Astrocyte (in vitro differentiated cells and primary cell): ENCODE measurements at regions not wholly inside any gene's neighbourhood (a gene's known extent, or its start where the extent isn't known, plus 50 kb on each side); places are given as distances from the start of the nearest gene placed in this dataset.

Source experiments
- DNase-seq: peaks from one replicate; pipeline ENCODE4 v3.0.0-alpha.2; 2010; ENCODE audit warnings: low read depth
- FAIRE-seq: peaks from 2 replicates; lab custom pipeline; 2011; peaks lifted over from hg19 to GRCh38; lab: Jason Lieb, UNC
- H2AFZ ChIP-seq: 2 replicates; pipeline ENCODE4 v1.6.0; 2012; ENCODE audit warnings: low read depth, low read length, inconsistent platforms
- H3K27ac ChIP-seq: 2 replicates; pipeline ENCODE4 v1.5.1; 2011; ENCODE audit warnings: low read depth, low read length, inconsistent platforms
- H3K27me3 ChIP-seq: 2 replicates; pipeline ENCODE4 v1.6.0; 2011; ENCODE audit warnings: low read length, inconsistent platforms; ENCODE audit not compliant: insufficient read depth
- H3K36me3 ChIP-seq: 2 replicates; pipeline ENCODE4 v1.5.1; 2011; ENCODE audit warnings: low read length, inconsistent platforms; ENCODE audit not compliant: insufficient read depth
- H3K4me1 ChIP-seq: 2 replicates; pipeline ENCODE4 v1.5.1; 2011; ENCODE audit warnings: low read length, inconsistent platforms; ENCODE audit not compliant: insufficient read depth
- H3K4me2 ChIP-seq: 2 replicates; pipeline ENCODE4 v1.6.0; 2012; ENCODE audit warnings: low read length, inconsistent platforms
- H3K4me3 ChIP-seq: 2 replicates; pipeline ENCODE4 v1.5.1; 2011; ENCODE audit warnings: low read depth, mild to moderate bottlenecking, low read length, inconsistent platforms; ENCODE audit not compliant: insufficient read depth
- H3K79me2 ChIP-seq: 2 replicates; pipeline ENCODE4 v1.6.0; 2012; ENCODE audit warnings: mild to moderate bottlenecking, low read length, inconsistent platforms; ENCODE audit not compliant: insufficient read depth
- H3K9ac ChIP-seq: 2 replicates; pipeline ENCODE4 v1.6.0; 2012; ENCODE audit warnings: mild to moderate bottlenecking, low read length, inconsistent platforms
- H3K9me3 ChIP-seq: 2 replicates; pipeline ENCODE4 v1.5.1; 2012; ENCODE audit warnings: low read depth, mild to moderate bottlenecking, low read length, inconsistent platforms; ENCODE audit not compliant: insufficient read depth
- H4K20me1 ChIP-seq: 2 replicates; pipeline ENCODE4 v1.6.0; 2012; ENCODE audit warnings: low read length, inconsistent platforms; ENCODE audit not compliant: insufficient read depth
- H3K27ac Mint-ChIP-seq: one replicate; pipeline ENCODE4 v1.8.0; 2021; ENCODE audit warnings: mild to moderate bottlenecking, mixed read lengths; ENCODE audit not compliant: unreplicated experiment
- H3K27me3 Mint-ChIP-seq: one replicate; pipeline ENCODE4 v1.8.0; 2021; ENCODE audit warnings: low read depth, mixed read lengths; ENCODE audit not compliant: unreplicated experiment
- H3K36me3 Mint-ChIP-seq: one replicate; pipeline ENCODE4 v1.8.0; 2021; ENCODE audit warnings: low read depth, mixed read lengths; ENCODE audit not compliant: unreplicated experiment
- H3K4me1 Mint-ChIP-seq: one replicate; pipeline ENCODE4 v1.8.0; 2021; ENCODE audit warnings: low read depth, mixed read lengths; ENCODE audit not compliant: unreplicated experiment
- H3K4me3 Mint-ChIP-seq: one replicate; pipeline ENCODE4 v1.8.0; 2021; ENCODE audit warnings: mild to moderate bottlenecking, moderate library complexity, mixed read lengths; ENCODE audit not compliant: unreplicated experiment
- H3K9me3 Mint-ChIP-seq: one replicate; pipeline ENCODE4 v1.8.0; 2021; ENCODE audit warnings: mild to moderate bottlenecking, mixed read lengths; ENCODE audit not compliant: unreplicated experiment
- EZH2 ChIP-seq: IDR thresholded peaks from 2 replicates; pipeline ENCODE4 v1.6.1; 2012; ENCODE audit warnings: mild to moderate bottlenecking, low read length, inconsistent platforms; ENCODE audit not compliant: insufficient read depth
- TF ChIP-seq, protein P1 (sequence below): IDR thresholded peaks from 2 replicates; pipeline ENCODE4 v1.5.1; 2011; ENCODE audit warnings: low read depth, mild to moderate bottlenecking, inconsistent platforms, low read length, moderate library complexity; ENCODE audit not compliant: insufficient read depth

DNA sequence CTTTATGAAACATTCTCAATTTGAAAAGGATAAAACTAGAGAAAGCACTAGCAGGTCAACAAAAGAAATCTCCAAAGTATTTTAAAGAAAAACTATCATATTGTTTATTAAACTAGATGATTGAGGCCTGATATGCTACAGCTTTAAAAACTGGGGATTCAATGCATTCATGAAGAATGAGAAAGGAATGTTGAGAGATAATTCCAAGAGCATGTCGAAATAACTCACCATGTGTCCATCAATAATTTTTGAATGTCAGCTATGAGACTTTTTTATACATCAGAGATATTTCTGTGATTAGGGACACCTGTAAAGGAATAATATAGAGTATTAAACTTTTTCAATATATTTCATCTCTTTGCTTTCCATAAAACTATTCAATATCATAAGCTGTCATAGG, 376.9 kb upstream of the REG3G start:
- Mint-ChIP-seq H3K27ac (no peak overlapping the region), H3K9me3 (no peaks in the 10 kb centered on the region), H3K27me3 (no peaks in the 10 kb centered on the region), H3K4me1 (peaks cover 30% of the 10 kb centered on the region), H3K36me3 (no peaks in the 10 kb centered on the region), H3K4me3 (no peak overlapping the region)
- Histone ChIP-seq H3K36me3 (no peaks in the 10 kb centered on the region), H3K79me2 (no peaks in the 10 kb centered on the region), H3K27me3 (no peaks in the 10 kb centered on the region), H3K4me2 (no peak overlapping the region), H3K27ac (no peak overlapping the region), H3K9ac (no peak overlapping the region), H3K4me3 (no peak overlapping the region), H2AFZ (no peak overlapping the region), H3K9me3 (no peaks in the 10 kb centered on the region), H3K4me1 (no peaks in the 10 kb centered on the region), H4K20me1 (no peaks in the 10 kb centered on the region)
- TF ChIP-seq, protein P1, sequence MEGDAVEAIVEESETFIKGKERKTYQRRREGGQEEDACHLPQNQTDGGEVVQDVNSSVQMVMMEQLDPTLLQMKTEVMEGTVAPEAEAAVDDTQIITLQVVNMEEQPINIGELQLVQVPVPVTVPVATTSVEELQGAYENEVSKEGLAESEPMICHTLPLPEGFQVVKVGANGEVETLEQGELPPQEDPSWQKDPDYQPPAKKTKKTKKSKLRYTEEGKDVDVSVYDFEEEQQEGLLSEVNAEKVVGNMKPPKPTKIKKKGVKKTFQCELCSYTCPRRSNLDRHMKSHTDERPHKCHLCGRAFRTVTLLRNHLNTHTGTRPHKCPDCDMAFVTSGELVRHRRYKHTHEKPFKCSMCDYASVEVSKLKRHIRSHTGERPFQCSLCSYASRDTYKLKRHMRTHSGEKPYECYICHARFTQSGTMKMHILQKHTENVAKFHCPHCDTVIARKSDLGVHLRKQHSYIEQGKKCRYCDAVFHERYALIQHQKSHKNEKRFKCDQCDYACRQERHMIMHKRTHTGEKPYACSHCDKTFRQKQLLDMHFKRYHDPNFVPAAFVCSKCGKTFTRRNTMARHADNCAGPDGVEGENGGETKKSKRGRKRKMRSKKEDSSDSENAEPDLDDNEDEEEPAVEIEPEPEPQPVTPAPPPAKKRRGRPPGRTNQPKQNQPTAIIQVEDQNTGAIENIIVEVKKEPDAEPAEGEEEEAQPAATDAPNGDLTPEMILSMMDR = no peak
- no peak for TF ChIP-seq EZH2
- DNase-seq (no peak), FAIRE-seq (no peak)

DNA sequence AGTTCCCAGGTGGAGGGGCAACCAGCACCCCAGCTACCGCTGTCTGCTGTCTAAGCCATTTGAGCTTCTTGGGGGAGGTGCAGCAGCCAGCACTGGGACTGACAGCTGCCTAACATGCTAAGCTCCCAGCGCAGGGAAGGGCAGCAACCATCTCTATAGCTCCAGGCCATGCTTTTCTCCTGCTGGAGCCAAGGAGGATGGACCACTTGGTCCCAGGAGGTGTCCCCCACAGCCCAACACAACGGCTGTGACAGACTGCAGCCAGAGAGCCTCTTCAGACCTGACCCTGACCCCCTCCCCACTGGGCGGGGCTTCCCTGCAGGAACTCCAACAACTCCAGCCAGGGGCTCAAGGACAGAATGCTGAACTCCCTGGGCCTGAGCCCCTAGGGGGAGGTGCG, 370.6 kb upstream of the REG3G start:
- DNase-seq (no peak), FAIRE-seq (no peak)
- no peak for TF ChIP-seq EZH2
- TF ChIP-seq, protein P1 = no peak

GRCh38 chr2:78676921-78677696, 348.4 kb upstream of the REG3G start:
- no peaks in the 10 kb centered on the region for H3K27me3 Mint-ChIP-seq
- H3K27ac Mint-ChIP-seq = no peak overlapping the region
- FAIRE-seq (no peak), DNase-seq (no peak)
- H4K20me1 ChIP-seq = no peaks in the 10 kb centered on the region
- TF ChIP-seq, protein P1 = no peak
- TF ChIP-seq EZH2 = no peak
- H3K36me3 Mint-ChIP-seq = no peaks in the 10 kb centered on the region
- no peak overlapping the region for H3K4me3 ChIP-seq
- no peaks in the 10 kb centered on the region for H3K9me3 Mint-ChIP-seq
- H3K9ac ChIP-seq = no peak overlapping the region
- no peaks in the 10 kb centered on the region for H3K79me2 ChIP-seq
- H3K36me3 ChIP-seq = no peaks in the 10 kb centered on the region
- H3K27me3 ChIP-seq = no peaks in the 10 kb centered on the region
- no peak overlapping the region for H3K4me2 ChIP-seq
- H3K4me1 ChIP-seq = no peaks in the 10 kb centered on the region
- H3K4me1 Mint-ChIP-seq = peaks cover 4% of the 10 kb centered on the region
- no peak overlapping the region for H3K4me3 Mint-ChIP-seq
- no peak overlapping the region for H3K27ac ChIP-seq
- no peak overlapping the region for H2AFZ ChIP-seq
- no peaks in the 10 kb centered on the region for H3K9me3 ChIP-seq

More for the DNA sequence above, 370.6 kb upstream of the REG3G start:
- H3K4me1 Mint-ChIP-seq = peaks cover 5% of the 10 kb centered on the region
- Histone ChIP-seq H3K9me3 (peaks cover 6% of the 10 kb centered on the region), H3K4me2 (no peak overlapping the region), H3K4me3 (no peak overlapping the region), H3K9ac (no peak overlapping the region), H2AFZ (no peak overlapping the region), H3K36me3 (no peaks in the 10 kb centered on the region), H3K27ac (no peak overlapping the region), H3K27me3 (no peaks in the 10 kb centered on the region), H3K79me2 (no peaks in the 10 kb centered on the region), H3K4me1 (no peaks in the 10 kb centered on the region), H4K20me1 (no peaks in the 10 kb centered on the region)
- H3K27ac Mint-ChIP-seq = no peak overlapping the region
- H3K36me3 Mint-ChIP-seq = no peaks in the 10 kb centered on the region
- H3K27me3 Mint-ChIP-seq = no peaks in the 10 kb centered on the region
- peaks cover 12% of the 10 kb centered on the region for H3K9me3 Mint-ChIP-seq
- no peak overlapping the region for H3K4me3 Mint-ChIP-seq
